ENCODE measurements at regions not wholly inside any gene's neighbourhood (a gene's known extent, or its start where the extent isn't known, plus 50 kb on each side); places are given as distances from the start of the nearest gene placed in this dataset.

GRCh38 chr2:107069890-107070289 lies 183.9 kb upstream of the ST6GAL2 start:
- TF ChIP-seq POLR2A (IDR thresholded peaks at IDR 0.05) (no peak), CTCF (IDR thresholded peaks at IDR 0.05) (no peak)

Data from stomach (tissue), 4 donors.